ENCODE measurements at regions not wholly inside any gene's neighbourhood (a gene's known extent, or its start where the extent isn't known, plus 50 kb on each side); places are given as distances from the start of the nearest gene placed in this dataset.

GRCh38 chr14:66249544-66249943, 236.6 kb upstream of the CCDC196 start:
- peaks cover 0 to 10% of the 10 kb centered on the region in 2 donors for H3K27me3 Mint-ChIP-seq (ENCODE audit: low read depth in 2 of 2)
- WGBS (ENCODE audit: insufficient coverage) = 94% methylated on average over 3 of the region's 3 CpGs
- H3K36me3 Mint-ChIP-seq = no peaks in the 10 kb centered on the region

GRCh38 chr14:66254038-66254437, 232.1 kb upstream of the CCDC196 start:
- no peaks in the 10 kb centered on the region for H3K4me1 ChIP-seq (ENCODE audit: control insufficient read depth, insufficient read depth, low read length)
- no peaks in the 10 kb centered on the region for H3K36me3 Mint-ChIP-seq
- intact Hi-C loops (cut with micrococcal nuclease) = no loop called here

More at GRCh38 chr14:66249544-66249943, 236.6 kb upstream of the CCDC196 start:
- no peaks in the 10 kb centered on the region for H3K4me1 ChIP-seq (ENCODE audit: control insufficient read depth, insufficient read depth, low read length)
- ATAC-seq = no peak
- no peaks in the 10 kb centered on the region for H3K9me3 ChIP-seq (ENCODE audit: control insufficient read depth, insufficient read depth, low read length)
- no peak overlapping the region for H3K4me3 Mint-ChIP-seq
- no peak overlapping the region for H3K27ac ChIP-seq (ENCODE audit: low read length)
- no peak for TF ChIP-seq CTCF (IDR thresholded peaks at IDR 0.05)
- DNase-seq = no peak
- intact Hi-C loops (cut with micrococcal nuclease) = no loop called here
- H3K4me1 Mint-ChIP-seq = no peaks in the 10 kb centered on the region
- H3K9me3 Mint-ChIP-seq = peaks cover 0 to 6% of the 10 kb centered on the region in 2 donors
- no peak overlapping the region for H3K4me3 ChIP-seq (ENCODE audit: low read length)
- H3K27ac Mint-ChIP-seq = no peak overlapping the region
- no peaks in the 10 kb centered on the region for H3K27me3 ChIP-seq (ENCODE audit: control insufficient read depth, insufficient read depth, low read length)
- H3K36me3 ChIP-seq (ENCODE audit: control insufficient read depth, insufficient read depth, low read length) = no peaks in the 10 kb centered on the region

GRCh38 chr14:66268802-66269334, 217.3 kb upstream of the CCDC196 start:
- ATAC-seq = no peak
- H3K27me3 ChIP-seq (ENCODE audit: control insufficient read depth, insufficient read depth, low read length) = peaks cover 2% of the 10 kb centered on the region
- no peak for TF ChIP-seq CTCF (IDR thresholded peaks at IDR 0.05)
- no peaks in the 10 kb centered on the region for H3K36me3 Mint-ChIP-seq
- peaks cover 0 to 5% of the 10 kb centered on the region in 2 donors for H3K27me3 Mint-ChIP-seq (ENCODE audit: low read depth in 2 of 2)
- H3K4me1 ChIP-seq (ENCODE audit: control insufficient read depth, insufficient read depth, low read length) = no peaks in the 10 kb centered on the region
- no peak overlapping the region for H3K27ac Mint-ChIP-seq
- H3K9me3 Mint-ChIP-seq = peaks cover 0 to 3% of the 10 kb centered on the region in 2 donors
- no peaks in the 10 kb centered on the region for H3K4me1 Mint-ChIP-seq
- H3K4me3 ChIP-seq (ENCODE audit: low read length) = no peak overlapping the region
- H3K9me3 ChIP-seq (ENCODE audit: control insufficient read depth, insufficient read depth, low read length) = no peaks in the 10 kb centered on the region
- H3K4me3 Mint-ChIP-seq = no peak overlapping the region
- no peak overlapping the region for H3K27ac ChIP-seq (ENCODE audit: low read length)
- 100% methylated on average over 1 of the region's 1 CpG for WGBS (ENCODE audit: insufficient coverage)
- intact Hi-C loops (cut with micrococcal nuclease) = no loop called here
- no peak for DNase-seq
- H3K36me3 ChIP-seq (ENCODE audit: control insufficient read depth, insufficient read depth, low read length) = no peaks in the 10 kb centered on the region

More at GRCh38 chr14:66254038-66254437, 232.1 kb upstream of the CCDC196 start:
- H3K9me3 Mint-ChIP-seq = peaks cover 0 to 6% of the 10 kb centered on the region in 2 donors
- DNase-seq (no peak), ATAC-seq (no peak)
- Histone ChIP-seq H3K27me3 (ENCODE audit: control insufficient read depth, insufficient read depth, low read length) (no peaks in the 10 kb centered on the region), H3K27ac (ENCODE audit: low read length) (no peak overlapping the region), H3K36me3 (ENCODE audit: control insufficient read depth, insufficient read depth, low read length) (no peaks in the 10 kb centered on the region), H3K9me3 (ENCODE audit: control insufficient read depth, insufficient read depth, low read length) (no peaks in the 10 kb centered on the region), H3K4me3 (ENCODE audit: low read length) (no peak overlapping the region)
- no peak for TF ChIP-seq CTCF (IDR thresholded peaks at IDR 0.05)
- H3K4me1 Mint-ChIP-seq = no peaks in the 10 kb centered on the region
- peaks cover 0 to 7% of the 10 kb centered on the region in 2 donors for H3K27me3 Mint-ChIP-seq (ENCODE audit: low read depth in 2 of 2)
- 100% methylated on average over 2 of the region's 3 CpGs for WGBS (ENCODE audit: insufficient coverage)
- H3K4me3 Mint-ChIP-seq = no peak overlapping the region
- no peak overlapping the region for H3K27ac Mint-ChIP-seq

- intact Hi-C loops (cut with micrococcal nuclease) = no loop called here
- Mint-ChIP-seq H3K27ac (no peak overlapping the region), H3K9me3 (peaks cover 0 to 3% of the 10 kb centered on the region in 2 donors), H3K27me3 (ENCODE audit: low read depth in 2 of 2) (peaks cover 5 to 7% of the 10 kb centered on the region in 2 donors), H3K4me1 (no peaks in the 10 kb centered on the region), H3K4me3 (no peak overlapping the region), H3K36me3 (no peaks in the 10 kb centered on the region)
- H3K4me1 ChIP-seq (ENCODE audit: control insufficient read depth, insufficient read depth, low read length) = no peaks in the 10 kb centered on the region
- 100% methylated on average over 1 of the region's 1 CpG for whole genome bisulfite sequencing (ENCODE audit: insufficient coverage)
- no peaks in the 10 kb centered on the region for H3K27me3 ChIP-seq (ENCODE audit: control insufficient read depth, insufficient read depth, low read length)
- ATAC-seq (no peak), DNase-seq (no peak)
- TF ChIP-seq CTCF (IDR thresholded peaks at IDR 0.05) = no peak
- H3K36me3 ChIP-seq (ENCODE audit: control insufficient read depth, insufficient read depth, low read length) = no peaks in the 10 kb centered on the region
- no peak overlapping the region for H3K27ac ChIP-seq (ENCODE audit: low read length)
- H3K9me3 ChIP-seq (ENCODE audit: control insufficient read depth, insufficient read depth, low read length) = no peaks in the 10 kb centered on the region
- H3K4me3 ChIP-seq (ENCODE audit: low read length) = no peak overlapping the region
Observed at GRCh38 chr14:66272221-66272620, 213.9 kb upstream of the CCDC196 start.

Data from natural killer cell (primary cell).